Hepatocyte (in vitro differentiated cells): ENCODE measurements at regions not wholly inside any gene's neighbourhood (a gene's known extent, or its start where the extent isn't known, plus 50 kb on each side); places are given as distances from the start of the nearest gene placed in this dataset.

Source experiments
- DNase-seq: peaks from one replicate; pipeline ENCODE4 v3.0.0-alpha.2; 2016; ENCODE audit warnings: low spot score
- H2AFZ ChIP-seq: fragments of 200-600 bp; sonication (generic); 2 replicates; pipeline ENCODE4 v1.6.0; 2016; ENCODE audit warnings: antibody characterized with exemption, mild to moderate bottlenecking
- H3K27ac ChIP-seq: fragments of 200-600 bp; sonication (generic); 2 replicates; pipeline ENCODE4 v1.5.1; 2016; ENCODE audit warnings: mild to moderate bottlenecking
- H3K27me3 ChIP-seq: fragments of 200-600 bp; sonication (generic); 2 replicates; pipeline ENCODE4 v1.6.1; 2016
- H3K36me3 ChIP-seq: fragments of 200-600 bp; sonication (generic); replicated peaks from 2 replicates; pipeline ENCODE4 v1.5.1; 2016; ENCODE audit warnings: low read depth; ENCODE audit not compliant: insufficient read depth
- H3K4me1 ChIP-seq: fragments of 200-600 bp; sonication (generic); 2 replicates; pipeline ENCODE4 v1.5.1; 2016; ENCODE audit warnings: mild to moderate bottlenecking, moderate library complexity; ENCODE audit not compliant: insufficient read depth
- H3K4me2 ChIP-seq: fragments of 200-600 bp; sonication (generic); 2 replicates; pipeline ENCODE4 v1.6.0; 2016
- H3K4me3 ChIP-seq: fragments of 200-600 bp; sonication (generic); 2 replicates; pipeline ENCODE4 v1.5.1; 2016; ENCODE audit warnings: mild to moderate bottlenecking
- H3K79me2 ChIP-seq: fragments of 200-600 bp; sonication (generic); 2 replicates; pipeline ENCODE4 v1.6.0; 2017; ENCODE audit warnings: mild to moderate bottlenecking
- H3K9me2 ChIP-seq: fragments of 200-600 bp; sonication (generic); replicated peaks from 2 replicates; pipeline ENCODE4 v1.6.0; 2017; ENCODE audit warnings: mild to moderate bottlenecking; ENCODE audit not compliant: insufficient read depth
- H3K9me3 ChIP-seq: fragments of 200-600 bp; sonication (generic); 2 replicates; pipeline ENCODE4 v1.5.1; 2016; ENCODE audit warnings: low read depth, mild to moderate bottlenecking
- H4K20me1 ChIP-seq: fragments of 200-600 bp; sonication (generic); 2 replicates; pipeline ENCODE4 v1.6.0; 2016; ENCODE audit warnings: mild to moderate bottlenecking; ENCODE audit not compliant: insufficient read depth, poor library complexity, severe bottlenecking
- CTCF ChIP-seq: fragments of 200-600 bp; sonication (generic); IDR thresholded peaks from 2 replicates; pipeline ENCODE4 v1.5.1; 2016; ENCODE audit warnings: antibody characterized with exemption, mild to moderate bottlenecking; ENCODE audit not compliant: poor library complexity
- EZH2 ChIP-seq: fragments of 200-600 bp; sonication (generic); IDR thresholded peaks from 2 replicates; pipeline ENCODE4 v1.6.1; 2016; ENCODE audit warnings: antibody characterized with exemption, mild to moderate bottlenecking, borderline replicate concordance
- EZH2phosphoT487 ChIP-seq: fragments of 200-600 bp; sonication (generic); IDR thresholded peaks from one replicate; pipeline ENCODE4 v1.6.1; 2018; ENCODE audit warnings: antibody characterized with exemption, mild to moderate bottlenecking, low read depth, moderate library complexity; ENCODE audit not compliant: unreplicated experiment, severe bottlenecking
- WGBS: methylation state at CpG from one replicate; pipeline ENCODE4 v1.1.6; 2016; ENCODE audit warnings: low lambda C conversion rate; ENCODE audit errors: missing lambda C conversion rate; 5-methylcytosine and 5-hydroxymethylcytosine counted together

- H4K20me1 ChIP-seq: no peaks in the 10 kb centered on the region
- TF ChIP-seq CTCF (peak; percentile 6), EZH2 (no peak), EZH2phosphoT487 (no peak)
- DNase-seq: peak; percentile 38
- peak overlapping the region; percentile 3 for H2AFZ ChIP-seq
- peak overlapping the region; percentile 63 for H3K27ac ChIP-seq
- H3K4me2 ChIP-seq: peak overlapping the region; percentile 46
- no peaks in the 10 kb centered on the region for H3K79me2 ChIP-seq
- no peaks in the 10 kb centered on the region for H3K27me3 ChIP-seq
- no peaks in the 10 kb centered on the region for H3K36me3 ChIP-seq
- no peak overlapping the region for H3K4me3 ChIP-seq
- 47% methylated on average over 5 of the region's 5 CpGs for WGBS
- no peaks in the 10 kb centered on the region for H3K9me3 ChIP-seq
- peaks cover 17% of the 10 kb centered on the region for H3K4me1 ChIP-seq
- H3K9me2 ChIP-seq: no peaks in the 10 kb centered on the region
Measured at GRCh38 chrX:40933706-40934425, 151.4 kb upstream of the USP9X start.

DNA sequence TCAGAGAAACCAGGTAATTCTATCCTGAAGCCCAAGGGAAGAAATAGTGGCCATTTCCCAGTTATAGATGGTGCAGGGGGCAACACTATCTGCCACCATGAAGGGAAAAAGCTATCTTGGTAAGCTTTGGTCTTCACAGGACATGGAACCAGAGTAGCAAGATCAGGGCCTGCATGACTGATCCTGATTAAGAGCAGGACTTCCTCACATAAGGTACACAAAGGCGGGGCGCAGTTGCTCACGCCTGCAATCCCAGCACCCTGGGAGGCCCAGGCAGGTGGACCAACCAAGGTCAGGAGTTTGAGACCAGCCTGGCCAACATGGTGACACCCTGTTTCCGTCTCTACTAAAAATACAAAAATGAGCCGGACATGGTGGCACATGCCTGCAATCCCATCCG, 148.4 kb upstream of the USP9X start:
- Histone ChIP-seq H2AFZ (no peak overlapping the region), H3K79me2 (no peaks in the 10 kb centered on the region), H3K4me2 (no peak overlapping the region), H3K36me3 (no peaks in the 10 kb centered on the region), H3K27me3 (no peaks in the 10 kb centered on the region), H3K9me2 (no peaks in the 10 kb centered on the region), H3K9me3 (no peaks in the 10 kb centered on the region), H3K4me1 (peaks cover 17% of the 10 kb centered on the region), H4K20me1 (no peaks in the 10 kb centered on the region), H3K27ac (no peak overlapping the region), H3K4me3 (no peak overlapping the region)
- 87% methylated on average over 6 of the region's 6 CpGs for WGBS
- TF ChIP-seq EZH2 (no peak), CTCF (no peak), EZH2phosphoT487 (no peak)
- no peak for DNase-seq

GRCh38 chrX:40938423-40938822, 146.8 kb upstream of the USP9X start:
- H3K4me2 ChIP-seq: no peak overlapping the region
- H3K9me2 ChIP-seq: no peaks in the 10 kb centered on the region
- peaks cover 12% of the 10 kb centered on the region for H3K4me1 ChIP-seq
- no peaks in the 10 kb centered on the region for H3K9me3 ChIP-seq
- H3K27me3 ChIP-seq: no peaks in the 10 kb centered on the region
- no peak overlapping the region for H2AFZ ChIP-seq
- WGBS: 81% methylated on average over 5 of the region's 5 CpGs
- no peaks in the 10 kb centered on the region for H3K36me3 ChIP-seq
- TF ChIP-seq EZH2phosphoT487 (no peak), EZH2 (no peak), CTCF (no peak)
- H3K27ac ChIP-seq: no peak overlapping the region
- peak; percentile 21 for DNase-seq
- H3K4me3 ChIP-seq: no peak overlapping the region
- no peaks in the 10 kb centered on the region for H3K79me2 ChIP-seq
- H4K20me1 ChIP-seq: no peaks in the 10 kb centered on the region
